Non-pigmented ciliary epithelial cell (primary cell): ENCODE measurements at regions not wholly inside any gene's neighbourhood (a gene's known extent, or its start where the extent isn't known, plus 50 kb on each side); places are given as distances from the start of the nearest gene placed in this dataset.
"Not testable (repeated sequence)": the region's sequence is repeated elsewhere in the genome, so short reads cannot be mapped to it uniquely, and the experiment has no call there.

Experiments used
- DNase-seq: peaks from one replicate; pipeline ENCODE4 v3.0.0-alpha.2; 2010; ENCODE audit warnings: low read depth

DNA sequence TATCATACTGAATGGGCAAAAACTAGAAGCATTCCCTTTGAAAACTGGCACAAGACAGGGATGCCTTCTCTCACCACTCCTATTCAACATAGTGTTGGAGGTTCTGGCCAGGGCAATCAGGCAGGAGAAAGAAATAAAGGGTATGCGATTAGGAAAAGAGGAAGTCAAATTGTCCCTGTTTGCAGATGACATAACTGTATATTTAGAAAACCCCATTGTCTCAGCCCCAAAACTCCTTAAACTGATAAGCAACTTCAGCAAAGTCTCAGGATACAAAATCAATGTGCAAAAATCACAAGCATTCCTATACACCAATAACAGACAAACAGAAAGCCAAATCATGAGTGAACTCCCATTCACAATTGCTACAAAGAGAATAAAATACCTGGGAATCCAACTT, 52.5 kb upstream of the CCDC71L start:
- not testable (repeated sequence) for DNase-seq

DNA sequence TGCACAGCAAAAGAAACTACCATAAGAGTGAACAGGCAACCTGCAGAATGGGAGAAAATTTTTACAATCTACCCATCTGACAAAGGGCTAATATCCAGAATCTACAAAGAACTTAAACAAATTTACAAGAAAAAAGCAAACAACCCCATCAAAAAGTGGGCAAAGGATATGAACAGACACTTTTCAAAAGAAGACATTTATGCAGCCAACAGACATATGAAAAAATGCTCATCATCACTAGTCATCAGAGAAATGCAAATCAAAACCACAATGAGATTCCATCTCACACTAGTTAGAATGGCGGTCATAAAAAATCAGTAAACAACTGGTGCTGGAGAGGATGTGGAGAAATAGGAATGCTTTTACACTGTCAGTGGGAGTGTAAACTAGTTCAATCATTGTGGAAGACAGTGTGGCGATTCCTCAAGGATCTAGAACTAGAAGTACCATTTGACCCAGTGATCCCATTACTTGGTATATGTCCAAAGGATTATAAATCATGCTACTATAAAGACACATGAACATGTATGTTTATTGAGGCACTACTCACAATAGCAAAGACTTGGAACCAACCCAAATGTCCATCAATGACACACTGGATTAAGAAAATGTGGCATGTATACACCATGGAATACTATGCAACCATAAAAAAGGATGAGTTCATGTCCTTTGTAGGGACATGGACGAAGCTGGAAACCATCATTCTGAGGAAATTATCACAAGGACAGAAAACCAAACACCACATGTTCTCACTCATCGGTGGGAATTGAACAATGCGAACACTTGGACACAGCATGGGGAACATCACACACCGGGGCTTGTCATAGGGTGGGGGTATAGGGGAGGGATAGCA, 53.9 kb upstream of the CCDC71L start:
- DNase-seq: not testable (repeated sequence)

- no peak for DNase-seq
Measured at GRCh38 chr7:106715730-106716129, 54.8 kb upstream of the CCDC71L start.

DNA sequence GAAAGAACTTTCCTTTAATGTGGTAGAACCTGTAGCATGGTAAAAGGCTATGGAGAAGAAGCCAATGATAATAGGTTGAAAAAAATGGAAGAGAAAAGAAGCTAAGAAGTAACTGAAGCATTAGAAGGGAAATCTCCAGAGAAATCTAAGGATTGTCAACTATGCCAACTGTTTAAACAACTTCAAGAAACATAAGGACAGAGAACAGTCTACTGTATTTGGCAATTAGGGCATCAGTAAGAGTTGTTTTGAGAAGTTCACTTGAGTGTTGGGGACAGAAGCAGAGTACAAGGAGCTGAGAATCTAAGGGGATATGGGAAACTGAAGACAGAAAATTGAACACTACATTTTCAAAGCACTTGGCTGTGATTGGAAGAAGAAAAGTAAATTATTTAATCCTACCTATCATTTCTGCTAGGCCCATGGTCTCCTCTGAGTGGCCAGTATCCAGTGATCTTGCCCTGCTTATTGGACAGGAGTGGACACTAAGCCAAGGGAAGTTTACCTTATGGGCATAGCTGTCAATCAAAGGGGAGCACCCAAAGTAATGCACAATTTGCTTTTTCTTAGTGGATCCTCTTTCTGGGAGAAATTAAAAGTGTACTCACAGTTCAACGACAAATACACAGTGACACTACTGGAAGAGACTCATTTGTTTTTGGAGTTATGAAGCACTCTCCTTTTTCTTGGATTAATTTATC, 56.4 kb upstream of the CCDC71L start:
- DNase-seq: no peak

- DNase-seq: peak; percentile 97
Measured at GRCh38 chr7:106717955-106718871, 57.3 kb upstream of the CCDC71L start.

GRCh38 chr7:106720641-106721040, 59.7 kb upstream of the CCDC71L start:
- DNase-seq: no peak

GRCh38 chr7:106721816-106722785, 61.1 kb upstream of the CCDC71L start:
- no peak for DNase-seq

- DNase-seq: no peak
Measured at GRCh38 chr7:106723398-106723797, 62.4 kb upstream of the CCDC71L start.

GRCh38 chr7:106729720-106730385, 68.9 kb upstream of the CCDC71L start:
- no peak for DNase-seq

GRCh38 chr7:106731187-106731586, 70.2 kb upstream of the CCDC71L start:
- no peak for DNase-seq

DNA sequence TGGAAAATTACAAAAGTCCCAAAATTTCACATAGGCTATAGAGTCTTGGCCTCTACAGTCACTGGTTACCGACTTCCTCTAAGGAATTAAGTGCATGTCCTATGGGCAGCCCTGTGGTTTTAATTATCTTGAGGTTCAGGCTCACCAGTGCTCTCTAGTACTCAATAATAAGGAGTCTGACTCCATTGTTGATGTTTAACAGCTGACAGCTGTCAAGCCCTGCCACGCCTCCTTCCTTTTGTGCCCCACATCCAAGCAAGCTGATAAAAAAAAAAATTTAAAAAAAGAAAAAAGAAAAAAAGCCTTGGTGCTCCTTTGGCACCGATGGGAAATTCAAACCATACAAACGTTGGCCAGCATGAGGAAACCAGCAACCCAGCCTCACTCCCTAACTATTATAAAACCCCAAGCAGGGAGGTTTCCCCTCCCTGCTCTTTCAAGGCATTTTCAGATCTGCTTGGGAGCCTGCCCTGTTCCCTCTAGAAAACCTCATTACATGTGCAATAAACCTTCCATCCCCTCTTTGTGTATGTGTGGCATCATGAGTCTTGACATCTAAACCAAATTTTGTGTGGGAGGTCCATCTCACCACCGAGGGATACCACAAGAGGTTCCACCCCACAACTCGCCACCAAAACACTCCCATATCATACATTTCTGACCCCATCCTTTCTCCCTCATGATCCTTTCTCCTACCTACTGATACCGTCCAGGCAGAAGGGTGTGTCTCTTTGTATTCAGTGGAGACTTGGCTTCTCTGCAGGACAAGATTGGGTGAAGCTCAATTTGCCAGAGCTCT, 70.9 kb upstream of the CCDC71L start:
- no peak for DNase-seq

- no peak for DNase-seq
Measured at GRCh38 chr7:106735637-106736036, 74.7 kb upstream of the CCDC71L start.

GRCh38 chr7:106736123-106736507, 75.2 kb upstream of the CCDC71L start:
- no peak for DNase-seq

- DNase-seq: peak; percentile 60
Measured at GRCh38 chr7:106736508-106737201, 75.7 kb upstream of the CCDC71L start.

GRCh38 chr7:106737202-106737562, 76.2 kb upstream of the CCDC71L start:
- peak; percentile 32 for DNase-seq

DNA sequence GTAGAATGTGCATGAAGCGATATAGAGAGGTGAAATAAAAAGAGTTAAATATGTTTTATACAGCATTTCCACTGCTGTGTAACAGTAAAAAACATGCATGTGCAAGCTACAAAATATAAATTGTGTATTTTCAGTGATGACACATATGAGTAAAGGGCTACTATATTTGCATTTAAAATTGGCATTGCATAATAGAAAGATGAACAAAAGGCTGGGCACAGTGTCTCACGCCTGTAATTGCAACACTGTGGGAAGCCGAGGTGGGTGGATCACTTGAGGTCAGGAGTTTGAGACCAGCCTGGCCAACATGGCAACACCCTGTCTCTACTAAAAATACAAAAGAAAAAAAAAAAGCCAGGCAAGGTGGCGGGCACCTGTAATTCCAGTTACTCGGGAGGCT, 79.8 kb upstream of the CCDC71L start:
- no peak for DNase-seq

- no peak for DNase-seq
Measured at GRCh38 chr7:106744563-106745091, 83.7 kb upstream of the CCDC71L start.

DNA sequence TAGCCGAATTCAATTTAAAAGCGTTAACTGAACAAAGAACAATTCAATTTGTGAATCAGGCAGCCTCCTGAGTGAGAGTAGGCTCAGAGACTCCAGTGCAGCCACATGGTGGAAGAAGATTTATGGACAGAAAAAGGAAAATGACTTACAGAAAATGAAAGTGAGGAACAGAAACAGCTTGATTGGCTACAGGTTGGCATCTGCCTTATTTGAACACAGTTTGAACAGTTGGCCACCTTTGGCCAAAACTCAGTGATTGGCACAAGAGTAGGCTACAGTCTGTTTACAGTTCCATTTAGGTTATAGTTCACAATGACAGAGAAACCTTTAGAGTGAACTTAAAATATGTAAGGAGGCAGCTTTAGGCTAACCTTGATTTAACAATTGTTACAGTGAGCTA, 86.3 kb upstream of the CCDC71L start:
- DNase-seq: not testable (repeated sequence)

GRCh38 chr7:106747804-106748203, 86.8 kb upstream of the CCDC71L start:
- DNase-seq: no peak
